ENCODE measurements at regions not wholly inside any gene's neighbourhood (a gene's known extent, or its start where the extent isn't known, plus 50 kb on each side); places are given as distances from the start of the nearest gene placed in this dataset.

- no peak for TF ChIP-seq CTCF (conservative IDR thresholded peaks at IDR 0.05)
- no peaks in the 10 kb centered on the region for H3K36me3 Mint-ChIP-seq (ENCODE audit: low read depth)
- peaks cover 3% of the 10 kb centered on the region for H3K4me1 ChIP-seq (ENCODE audit: control insufficient read depth, insufficient read depth, low read length)
- no peak for DNase-seq
- no peaks in the 10 kb centered on the region for H3K36me3 ChIP-seq (ENCODE audit: control insufficient read depth, insufficient read depth, low read length)
- H3K4me1 Mint-ChIP-seq: peaks cover 3% of the 10 kb centered on the region
- peaks cover 4% of the 10 kb centered on the region for H3K27me3 ChIP-seq (ENCODE audit: control insufficient read depth, insufficient read depth, low read length, poor library complexity, severe bottlenecking)
- H3K4me3 ChIP-seq (ENCODE audit: low read length): no peak overlapping the region
- no peak overlapping the region for H3K9ac ChIP-seq (ENCODE audit: extremely low read depth, low read length, poor library complexity, severe bottlenecking)
- no peak overlapping the region for H3K4me3 Mint-ChIP-seq
- H3K9me3 ChIP-seq (ENCODE audit: control insufficient read depth, low read length): no peaks in the 10 kb centered on the region
- H3K27ac ChIP-seq (ENCODE audit: low read depth, low read length): no peak overlapping the region
- no peak overlapping the region for H3K27ac Mint-ChIP-seq
- no peaks in the 10 kb centered on the region for H3K9me3 Mint-ChIP-seq
- peaks cover 14% of the 10 kb centered on the region for H3K27me3 Mint-ChIP-seq (ENCODE audit: insufficient read depth)
Measured at GRCh38 chr5:153066281-153066680, 424.2 kb upstream of the GRIA1 start.

- no peak overlapping the region for H3K27ac ChIP-seq (ENCODE audit: low read depth, low read length)
- 95 to 100% methylated on average over 1 of the region's 1 CpG for WGBS, 2 experiments (ENCODE audit: insufficient coverage in 1 of 2, insufficient read length in 1 of 2)
- Mint-ChIP-seq H3K36me3 (ENCODE audit: low read depth) (no peaks in the 10 kb centered on the region), H3K4me3 (no peak overlapping the region), H3K9me3 (no peaks in the 10 kb centered on the region), H3K4me1 (peaks cover 3% of the 10 kb centered on the region), H3K27me3 (ENCODE audit: insufficient read depth) (peaks cover 2% of the 10 kb centered on the region), H3K27ac (no peak overlapping the region)
- H3K4me3 ChIP-seq (ENCODE audit: low read length): no peak overlapping the region
- H3K9me3 ChIP-seq (ENCODE audit: control insufficient read depth, low read length): no peaks in the 10 kb centered on the region
- no peak for DNase-seq
- H3K36me3 ChIP-seq (ENCODE audit: control insufficient read depth, insufficient read depth, low read length): no peaks in the 10 kb centered on the region
- H3K27me3 ChIP-seq (ENCODE audit: control insufficient read depth, insufficient read depth, low read length, poor library complexity, severe bottlenecking): peaks cover 4% of the 10 kb centered on the region
- no peak overlapping the region for H3K9ac ChIP-seq (ENCODE audit: extremely low read depth, low read length, poor library complexity, severe bottlenecking)
- TF ChIP-seq CTCF (conservative IDR thresholded peaks at IDR 0.05): peak; percentile 13
- peaks cover 3% of the 10 kb centered on the region for H3K4me1 ChIP-seq (ENCODE audit: control insufficient read depth, insufficient read depth, low read length)
Measured at GRCh38 chr5:153067869-153068268, 422.6 kb upstream of the GRIA1 start.

GRCh38 chr5:153079396-153079795 is 411.1 kb upstream of the GRIA1 start:
- no peak overlapping the region for H3K4me3 Mint-ChIP-seq
- H3K27ac ChIP-seq (ENCODE audit: low read depth, low read length): no peak overlapping the region
- no peaks in the 10 kb centered on the region for H3K27me3 ChIP-seq (ENCODE audit: control insufficient read depth, insufficient read depth, low read length, poor library complexity, severe bottlenecking)
- DNase-seq: no peak
- peaks cover 16% of the 10 kb centered on the region for H3K9me3 ChIP-seq (ENCODE audit: control insufficient read depth, low read length)
- no peak overlapping the region for H3K9ac ChIP-seq (ENCODE audit: extremely low read depth, low read length, poor library complexity, severe bottlenecking)
- H3K27me3 Mint-ChIP-seq (ENCODE audit: insufficient read depth): no peaks in the 10 kb centered on the region
- 94% methylated on average over 5 of the region's 5 CpGs; no CpG with 5 or more reads in 1 of the 2 experiments for WGBS, 2 experiments (ENCODE audit: insufficient coverage in 1 of 2, insufficient read length in 1 of 2)
- no peak overlapping the region for H3K27ac Mint-ChIP-seq
- H3K36me3 Mint-ChIP-seq (ENCODE audit: low read depth): peaks cover 2% of the 10 kb centered on the region
- H3K4me1 Mint-ChIP-seq: peaks cover 23% of the 10 kb centered on the region
- peaks cover 7% of the 10 kb centered on the region for H3K4me1 ChIP-seq (ENCODE audit: control insufficient read depth, insufficient read depth, low read length)
- H3K36me3 ChIP-seq (ENCODE audit: control insufficient read depth, insufficient read depth, low read length): no peaks in the 10 kb centered on the region
- H3K9me3 Mint-ChIP-seq: peaks cover 11% of the 10 kb centered on the region
- H3K4me3 ChIP-seq (ENCODE audit: low read length): peak overlapping the region; percentile 47
- TF ChIP-seq CTCF (conservative IDR thresholded peaks at IDR 0.05): no peak

Data from endodermal cell (in vitro differentiated cells).